HG02884 (cell line): ENCODE measurements at regions not wholly inside any gene's neighbourhood (a gene's known extent, or its start where the extent isn't known, plus 50 kb on each side); places are given as distances from the start of the nearest gene placed in this dataset.
"Not testable (repeated sequence)": the region's sequence is repeated elsewhere in the genome, so short reads cannot be mapped to it uniquely, and the experiment has no call there.

Experiments used
- ATAC-seq: cut with Tn5 transposase; IDR thresholded peaks from one replicate; pipeline ENCODE4 v1.9.1; 2021; ENCODE audit warnings: mild to moderate bottlenecking, moderate library complexity; ENCODE audit not compliant: unreplicated experiment

GRCh38 chr4:75422998-75423397 is 91.2 kb downstream of the RCHY1 start:
- no peak for ATAC-seq

- no peak for ATAC-seq
Measured at GRCh38 chr4:75412746-75413145, 101.5 kb downstream of the RCHY1 start.

GRCh38 chr4:75398501-75398900 is 115.7 kb downstream of the RCHY1 start:
- ATAC-seq: no peak

DNA sequence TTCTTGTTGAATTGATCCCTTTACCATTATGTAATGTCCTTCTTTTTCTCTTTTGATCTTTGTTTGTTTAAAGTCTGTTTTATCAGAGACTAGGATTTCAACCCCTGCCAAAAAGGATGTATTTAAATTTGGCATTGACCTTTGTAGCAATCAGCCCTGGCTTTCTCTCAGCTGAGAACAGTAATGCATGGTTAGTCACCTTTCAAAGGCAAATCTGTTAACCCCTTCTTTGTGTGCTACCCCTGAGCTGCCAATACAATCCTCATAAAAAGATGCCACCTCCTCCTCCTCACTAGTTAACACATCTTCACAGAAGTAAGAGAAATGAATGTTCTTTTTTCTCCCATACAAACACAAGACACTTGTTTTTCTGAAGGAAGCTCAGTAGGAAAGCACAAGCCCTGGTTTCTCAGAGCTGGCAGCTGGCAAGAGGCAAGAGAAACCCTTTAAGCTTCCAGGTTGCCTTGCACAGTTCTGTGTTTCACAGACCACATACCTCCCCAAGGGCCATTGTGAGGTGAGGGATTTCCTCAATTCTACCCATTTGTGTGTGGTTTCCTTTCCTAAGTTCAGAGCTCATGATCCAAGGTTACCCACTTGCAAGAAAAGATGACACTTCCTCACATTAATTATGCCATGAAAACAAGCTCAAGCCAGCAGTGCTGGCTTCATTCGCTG is 122.6 kb downstream of the RCHY1 start:
- no peak for ATAC-seq

- ATAC-seq: not testable (repeated sequence)
Measured at GRCh38 chr4:75386426-75386825, 127.8 kb downstream of the RCHY1 start.

- no peak for ATAC-seq
Measured at GRCh38 chr4:75385106-75385505, 129.1 kb downstream of the RCHY1 start.

DNA sequence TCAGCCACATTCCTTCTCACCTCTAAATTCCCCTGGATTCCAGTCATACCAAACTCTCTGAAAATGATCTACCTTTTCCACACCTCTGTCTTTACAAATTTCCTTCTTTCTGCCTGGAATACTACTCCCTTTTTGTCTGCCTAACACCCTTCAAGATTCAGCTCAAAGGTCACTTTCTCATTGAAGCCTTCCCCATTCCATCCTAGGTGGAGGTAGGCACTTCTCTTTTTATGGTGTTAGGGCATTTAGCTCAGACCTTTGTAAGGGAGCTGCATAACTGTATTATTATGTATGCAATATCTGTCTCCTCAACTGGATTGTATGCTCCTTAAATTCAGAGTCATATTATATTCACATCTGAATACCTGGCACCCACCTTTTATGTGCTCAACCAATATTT is 137.7 kb downstream of the RCHY1 start:
- no peak for ATAC-seq

- ATAC-seq: no peak
Measured at GRCh38 chr4:75371915-75372314, 142.3 kb downstream of the RCHY1 start.

GRCh38 chr4:75370576-75370975 is 143.6 kb downstream of the RCHY1 start:
- no peak for ATAC-seq

- no peak for ATAC-seq
Measured at GRCh38 chr4:75345423-75345822, 168.8 kb downstream of the RCHY1 start.

GRCh38 chr4:75344915-75345314 is 169.3 kb downstream of the RCHY1 start:
- no peak for ATAC-seq

- no peak for ATAC-seq
Measured at GRCh38 chr4:75343333-75343732, 170.9 kb downstream of the RCHY1 start.

- no peak for ATAC-seq
Measured at GRCh38 chr4:75340561-75340960, 173.6 kb downstream of the RCHY1 start.

GRCh38 chr4:75338352-75338880 is 175.8 kb downstream of the RCHY1 start:
- no peak for ATAC-seq

GRCh38 chr4:75327804-75328512 is 186.2 kb downstream of the RCHY1 start:
- ATAC-seq: no peak

GRCh38 chr4:75325318-75325979 is 188.8 kb downstream of the RCHY1 start:
- no peak for ATAC-seq

DNA sequence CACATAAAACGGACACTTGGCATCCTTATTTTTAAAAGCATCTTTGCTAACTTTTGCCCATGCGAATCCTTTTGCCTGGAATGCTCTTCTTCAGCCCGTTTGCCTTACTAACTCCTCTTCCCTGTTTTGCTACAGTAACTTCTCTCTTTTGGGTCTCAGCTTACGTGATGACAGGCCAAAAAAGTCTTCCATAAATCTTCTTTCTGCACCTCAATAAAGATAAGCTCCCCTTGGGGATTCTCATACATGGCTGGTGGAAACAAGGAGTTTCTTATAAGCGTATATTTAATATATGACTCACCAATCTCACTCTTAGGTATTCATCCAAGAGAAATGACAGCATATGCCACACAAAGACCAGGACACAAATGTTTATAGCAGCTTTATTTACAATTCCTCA is 192.7 kb downstream of the RCHY1 start:
- ATAC-seq: no peak

GRCh38 chr4:75317641-75318040 is 196.6 kb downstream of the RCHY1 start:
- not testable (repeated sequence) for ATAC-seq

GRCh38 chr4:75308049-75308448 is 206.2 kb downstream of the RCHY1 start:
- ATAC-seq: no peak

- ATAC-seq: no peak
Measured at GRCh38 chr4:75306506-75306905, 207.7 kb downstream of the RCHY1 start.

DNA sequence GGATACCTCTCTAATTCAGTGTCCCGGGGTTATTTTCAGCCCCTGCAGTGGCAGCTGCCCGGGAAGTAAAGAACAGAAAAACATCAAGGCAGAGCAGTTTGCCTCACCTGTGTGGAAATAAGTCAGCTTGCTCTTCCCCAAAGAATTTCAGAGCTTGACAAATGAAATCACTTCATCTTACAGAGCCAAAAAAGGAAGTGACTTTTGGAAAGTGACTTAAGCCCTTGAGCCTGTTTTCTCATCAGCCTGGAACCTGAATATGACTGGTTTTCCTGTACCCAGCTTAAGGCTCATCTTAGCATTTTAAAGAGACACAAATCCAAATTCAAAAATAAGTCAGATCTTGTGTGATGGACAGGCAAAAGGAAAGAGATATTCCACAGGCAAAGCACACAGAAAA is 211.6 kb downstream of the RCHY1 start:
- no peak for ATAC-seq
